ENCODE measurements at regions not wholly inside any gene's neighbourhood (a gene's known extent, or its start where the extent isn't known, plus 50 kb on each side); places are given as distances from the start of the nearest gene placed in this dataset.
A peak's percentile ranks its signal among the peaks of the same experiment; 100 is the strongest.
"Not testable (repeated sequence)": the region's sequence is repeated elsewhere in the genome, so short reads cannot be mapped to it uniquely, and the experiment has no call there.

DNA sequence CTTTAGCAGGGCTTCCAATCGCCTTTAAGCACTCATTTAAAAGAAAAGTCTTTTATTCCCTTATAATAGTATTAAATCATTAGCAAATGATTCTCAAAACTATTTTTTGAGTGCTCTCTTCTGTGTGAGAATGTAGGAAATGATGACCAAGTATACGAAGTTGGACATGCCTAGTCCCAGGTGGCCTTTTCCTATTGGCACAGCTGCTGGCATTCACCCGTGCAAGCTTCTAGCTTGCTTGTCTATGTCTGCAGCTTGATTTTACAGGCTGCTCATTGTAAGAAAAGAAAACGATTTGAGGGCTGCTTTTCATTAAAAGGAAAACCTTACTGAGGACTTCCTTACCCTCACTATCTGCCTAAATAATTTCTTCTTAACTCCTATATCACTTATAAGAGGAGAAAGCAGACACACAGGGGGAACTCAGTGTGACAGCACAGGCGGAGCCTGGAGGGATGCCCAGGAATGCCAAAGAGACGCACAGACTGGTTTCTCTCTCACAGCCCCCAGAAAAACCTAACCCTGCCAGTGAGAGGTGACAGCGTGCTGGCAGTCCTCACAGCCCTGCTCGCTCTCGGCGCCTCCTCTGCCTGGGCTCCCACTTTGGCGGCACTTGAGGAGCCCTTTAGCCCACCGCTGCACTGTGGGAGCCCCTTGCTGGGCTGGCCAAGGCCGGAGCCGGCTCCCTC is 102.7 kb upstream of the ETV6 start:
- not testable (repeated sequence) for H3K36me3 ChIP-seq (ENCODE audit: control insufficient read depth in 3 of 3, insufficient read depth in 3 of 3, low read length in 3 of 3); H3K27ac ChIP-seq (ENCODE audit: low read depth, low read length); H3K27me3 ChIP-seq (ENCODE audit: control insufficient read depth in 3 of 3, insufficient read depth in 3 of 3, low read length in 3 of 3); H3K4me1 ChIP-seq (ENCODE audit: control insufficient read depth in 3 of 3, insufficient read depth in 3 of 3, low read length in 3 of 3); H3K9me3 ChIP-seq (ENCODE audit: control insufficient read depth in 3 of 3, low read length in 3 of 3); H3K9ac ChIP-seq (ENCODE audit: low read depth in 1 of 3, low read length in 3 of 3)
- H3K4me3 ChIP-seq (ENCODE audit: low read length in 3 of 3): peak overlapping the region in 1 of 3 donors; percentile 59

DNA sequence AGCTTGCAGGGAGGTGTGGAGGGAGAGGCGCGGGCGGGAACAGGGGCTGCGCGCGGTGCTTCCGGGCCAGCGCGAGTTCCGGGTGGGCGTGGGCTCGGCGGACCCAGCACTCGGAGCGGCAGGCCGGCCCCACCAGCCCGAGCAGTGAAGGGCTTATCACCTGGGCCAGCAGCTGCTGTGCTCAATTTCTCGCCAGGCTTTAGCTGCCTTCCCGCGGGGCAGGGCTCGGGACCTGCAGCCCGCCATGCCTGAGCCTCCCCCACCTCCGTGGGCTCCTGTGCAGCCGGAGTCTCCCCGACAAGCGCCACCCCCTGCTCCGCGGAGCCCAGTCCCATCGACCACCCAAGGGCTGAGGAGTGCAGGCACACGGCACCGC is 102.2 kb upstream of the ETV6 start:
- not testable (repeated sequence) for H3K27ac ChIP-seq (ENCODE audit: low read depth, low read length); H3K4me1 ChIP-seq (ENCODE audit: control insufficient read depth in 3 of 3, insufficient read depth in 3 of 3, low read length in 3 of 3); H3K9me3 ChIP-seq (ENCODE audit: control insufficient read depth in 3 of 3, low read length in 3 of 3); H3K9ac ChIP-seq (ENCODE audit: low read depth in 1 of 3, low read length in 3 of 3); H3K36me3 ChIP-seq (ENCODE audit: control insufficient read depth in 3 of 3, insufficient read depth in 3 of 3, low read length in 3 of 3); H3K27me3 ChIP-seq (ENCODE audit: control insufficient read depth in 3 of 3, insufficient read depth in 3 of 3, low read length in 3 of 3)
- H3K4me3 ChIP-seq (ENCODE audit: low read length in 3 of 3): peak overlapping the region in 1 of 3 donors; percentile 59

DNA sequence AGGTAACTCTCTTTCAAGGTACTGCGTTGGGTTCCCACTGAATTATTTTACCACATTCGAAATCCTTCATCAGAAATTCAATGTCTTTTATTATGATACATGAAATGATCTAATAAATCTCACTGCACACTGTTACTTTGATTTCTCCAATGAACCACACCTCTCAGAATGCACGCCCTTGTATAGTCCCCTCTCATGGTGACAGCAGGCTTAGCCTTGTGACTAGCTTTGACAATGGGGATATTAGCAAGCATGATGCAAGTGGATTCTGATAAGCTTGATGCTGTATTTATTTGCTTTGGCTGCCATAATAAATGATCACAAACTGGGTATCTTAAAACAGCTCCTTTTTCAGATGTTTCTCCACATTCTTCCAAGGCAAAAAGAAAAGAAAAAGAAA is 100.4 kb upstream of the ETV6 start:
- Histone ChIP-seq H3K9me3 (ENCODE audit: control insufficient read depth in 3 of 3, low read length in 3 of 3) (no peaks in the 10 kb centered on the region), H3K4me3 (ENCODE audit: low read length in 3 of 3) (no peak overlapping the region), H3K36me3 (ENCODE audit: control insufficient read depth in 3 of 3, insufficient read depth in 3 of 3, low read length in 3 of 3) (no peaks in the 10 kb centered on the region), H3K4me1 (ENCODE audit: control insufficient read depth in 3 of 3, insufficient read depth in 3 of 3, low read length in 3 of 3) (peaks cover 0 to 3% (median 0%) of the 10 kb centered on the region in 3 donors), H3K27me3 (ENCODE audit: control insufficient read depth in 3 of 3, insufficient read depth in 3 of 3, low read length in 3 of 3) (peaks cover 0 to 2% (median 0%) of the 10 kb centered on the region in 3 donors), H3K9ac (ENCODE audit: low read depth in 1 of 3, low read length in 3 of 3) (no peak overlapping the region), H3K27ac (ENCODE audit: low read depth, low read length) (no peak overlapping the region)

GRCh38 chr12:11553871-11554533 is 95.5 kb upstream of the ETV6 start:
- Histone ChIP-seq H3K4me1 (ENCODE audit: control insufficient read depth in 3 of 3, insufficient read depth in 3 of 3, low read length in 3 of 3) (no peaks in the 10 kb centered on the region), H3K27ac (ENCODE audit: low read depth, low read length) (no peak overlapping the region), H3K9ac (ENCODE audit: low read depth in 1 of 3, low read length in 3 of 3) (no peak overlapping the region), H3K36me3 (ENCODE audit: control insufficient read depth in 3 of 3, insufficient read depth in 3 of 3, low read length in 3 of 3) (no peaks in the 10 kb centered on the region), H3K27me3 (ENCODE audit: control insufficient read depth in 3 of 3, insufficient read depth in 3 of 3, low read length in 3 of 3) (peaks cover 0 to 2% (median 0%) of the 10 kb centered on the region in 3 donors), H3K9me3 (ENCODE audit: control insufficient read depth in 3 of 3, low read length in 3 of 3) (no peaks in the 10 kb centered on the region), H3K4me3 (ENCODE audit: low read length in 3 of 3) (no peak overlapping the region)

- Histone ChIP-seq H3K36me3 (ENCODE audit: control insufficient read depth in 3 of 3, insufficient read depth in 3 of 3, low read length in 3 of 3) (no peaks in the 10 kb centered on the region), H3K4me3 (ENCODE audit: low read length in 3 of 3) (no peak overlapping the region), H3K27ac (ENCODE audit: low read depth, low read length) (no peak overlapping the region), H3K9me3 (ENCODE audit: control insufficient read depth in 3 of 3, low read length in 3 of 3) (no peaks in the 10 kb centered on the region), H3K27me3 (ENCODE audit: control insufficient read depth in 3 of 3, insufficient read depth in 3 of 3, low read length in 3 of 3) (peaks cover 0 to 2% (median 0%) of the 10 kb centered on the region in 3 donors), H3K9ac (ENCODE audit: low read depth in 1 of 3, low read length in 3 of 3) (no peak overlapping the region), H3K4me1 (ENCODE audit: control insufficient read depth in 3 of 3, insufficient read depth in 3 of 3, low read length in 3 of 3) (no peaks in the 10 kb centered on the region)
These were observed 94.3 kb upstream of the ETV6 start for GRCh38 chr12:11555195-11555594.

DNA sequence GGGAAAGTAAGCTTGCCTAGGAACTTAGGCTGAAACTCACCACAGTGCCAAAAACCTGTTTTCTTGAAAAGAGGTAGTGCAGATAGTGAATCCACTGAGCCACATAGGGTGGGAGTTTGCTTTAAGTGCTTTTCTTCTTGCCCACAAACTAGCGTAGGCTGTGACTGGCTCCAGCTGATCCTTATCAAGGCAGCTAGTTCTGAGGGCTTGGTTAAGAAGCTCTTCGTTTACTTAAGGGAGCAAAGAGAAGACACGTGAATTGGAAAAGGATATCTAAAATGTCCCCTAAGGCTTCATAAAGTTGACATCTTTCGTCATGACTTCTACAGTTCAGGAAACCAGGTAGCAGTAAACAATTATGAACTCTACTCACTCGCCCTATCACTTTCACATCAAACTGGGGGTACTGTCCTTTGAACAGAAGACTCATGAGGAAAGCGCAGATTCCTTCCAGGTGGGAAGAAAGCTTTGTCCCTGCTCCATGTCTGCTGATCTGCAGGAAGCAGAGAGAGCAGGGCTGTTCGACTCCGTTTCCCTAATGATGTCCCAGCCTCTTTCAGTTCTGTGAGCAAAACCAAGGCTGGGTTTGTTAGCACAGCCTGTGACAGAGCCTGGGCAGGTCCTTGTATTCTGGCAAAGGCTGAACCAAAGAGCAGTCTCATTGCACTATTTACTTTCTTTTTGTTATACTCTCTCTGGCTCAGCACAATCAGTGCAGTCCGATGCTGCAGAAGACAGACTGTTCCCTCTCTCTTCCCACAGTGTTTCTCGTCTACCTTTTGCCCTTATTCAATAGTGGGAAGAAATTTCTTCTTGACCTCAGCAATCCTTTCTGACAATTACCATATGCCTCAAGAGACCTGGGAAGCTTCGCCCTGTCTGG is 93.5 kb upstream of the ETV6 start:
- peaks cover 0 to 2% (median 0%) of the 10 kb centered on the region in 3 donors for H3K27me3 ChIP-seq (ENCODE audit: control insufficient read depth in 3 of 3, insufficient read depth in 3 of 3, low read length in 3 of 3)
- peak overlapping the region in 1 of 3 donors; percentile 7 for H3K4me3 ChIP-seq (ENCODE audit: low read length in 3 of 3)
- no peaks in the 10 kb centered on the region for H3K4me1 ChIP-seq (ENCODE audit: control insufficient read depth in 3 of 3, insufficient read depth in 3 of 3, low read length in 3 of 3)
- H3K36me3 ChIP-seq (ENCODE audit: control insufficient read depth in 3 of 3, insufficient read depth in 3 of 3, low read length in 3 of 3): no peaks in the 10 kb centered on the region
- H3K9ac ChIP-seq (ENCODE audit: low read depth in 1 of 3, low read length in 3 of 3): no peak overlapping the region
- no peak overlapping the region for H3K27ac ChIP-seq (ENCODE audit: low read depth, low read length)
- H3K9me3 ChIP-seq (ENCODE audit: control insufficient read depth in 3 of 3, low read length in 3 of 3): no peaks in the 10 kb centered on the region

GRCh38 chr12:11556682-11557081 is 92.8 kb upstream of the ETV6 start:
- no peaks in the 10 kb centered on the region for H3K9me3 ChIP-seq (ENCODE audit: control insufficient read depth in 3 of 3, low read length in 3 of 3)
- no peaks in the 10 kb centered on the region for H3K36me3 ChIP-seq (ENCODE audit: control insufficient read depth in 3 of 3, insufficient read depth in 3 of 3, low read length in 3 of 3)
- H3K9ac ChIP-seq (ENCODE audit: low read depth in 1 of 3, low read length in 3 of 3): no peak overlapping the region
- H3K4me1 ChIP-seq (ENCODE audit: control insufficient read depth in 3 of 3, insufficient read depth in 3 of 3, low read length in 3 of 3): no peaks in the 10 kb centered on the region
- no peak overlapping the region for H3K27ac ChIP-seq (ENCODE audit: low read depth, low read length)
- H3K27me3 ChIP-seq (ENCODE audit: control insufficient read depth in 3 of 3, insufficient read depth in 3 of 3, low read length in 3 of 3): peaks cover 0 to 2% (median 0%) of the 10 kb centered on the region in 3 donors
- no peak overlapping the region for H3K4me3 ChIP-seq (ENCODE audit: low read length in 3 of 3)

DNA sequence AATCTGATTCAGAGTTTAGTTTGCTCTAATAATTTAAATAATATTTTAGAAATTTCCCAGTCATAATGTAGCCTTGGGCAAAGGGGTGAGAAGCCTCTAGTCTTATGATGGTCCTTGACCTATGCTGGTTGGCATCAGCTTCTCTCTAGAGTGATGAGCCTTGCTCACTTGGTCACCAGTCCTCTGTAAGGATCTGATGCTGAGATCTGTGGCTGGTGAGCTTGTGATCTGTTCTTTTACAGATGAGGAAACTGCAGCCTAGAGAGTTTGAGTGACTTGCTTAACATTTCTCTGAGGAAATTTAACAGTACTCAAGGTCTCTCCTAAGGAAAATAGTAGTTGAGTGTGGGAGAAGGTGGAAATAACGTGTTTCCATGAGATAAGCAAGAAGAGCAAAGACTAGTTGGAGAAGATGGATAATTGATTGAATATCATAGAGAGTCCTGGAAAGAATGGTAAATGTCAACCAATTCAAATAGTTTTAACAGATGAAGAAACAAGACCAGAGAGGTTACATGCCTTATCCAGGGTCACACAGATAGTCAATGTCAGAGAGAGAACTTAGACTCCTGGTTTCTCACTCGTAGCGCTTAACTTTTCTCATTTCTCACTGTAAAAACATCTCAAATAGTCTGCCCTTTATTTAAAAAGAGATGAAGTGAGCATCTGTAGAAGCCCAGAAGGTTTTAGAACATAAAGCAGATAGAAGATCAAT is 89.7 kb upstream of the ETV6 start:
- Histone ChIP-seq H3K36me3 (ENCODE audit: control insufficient read depth in 3 of 3, insufficient read depth in 3 of 3, low read length in 3 of 3) (no peaks in the 10 kb centered on the region), H3K4me3 (ENCODE audit: low read length in 3 of 3) (no peak overlapping the region), H3K27ac (ENCODE audit: low read depth, low read length) (no peak overlapping the region), H3K27me3 (ENCODE audit: control insufficient read depth in 3 of 3, insufficient read depth in 3 of 3, low read length in 3 of 3) (no peaks in the 10 kb centered on the region), H3K9ac (ENCODE audit: low read depth in 1 of 3, low read length in 3 of 3) (no peak overlapping the region), H3K4me1 (ENCODE audit: control insufficient read depth in 3 of 3, insufficient read depth in 3 of 3, low read length in 3 of 3) (no peaks in the 10 kb centered on the region), H3K9me3 (ENCODE audit: control insufficient read depth in 3 of 3, low read length in 3 of 3) (no peaks in the 10 kb centered on the region)

DNA sequence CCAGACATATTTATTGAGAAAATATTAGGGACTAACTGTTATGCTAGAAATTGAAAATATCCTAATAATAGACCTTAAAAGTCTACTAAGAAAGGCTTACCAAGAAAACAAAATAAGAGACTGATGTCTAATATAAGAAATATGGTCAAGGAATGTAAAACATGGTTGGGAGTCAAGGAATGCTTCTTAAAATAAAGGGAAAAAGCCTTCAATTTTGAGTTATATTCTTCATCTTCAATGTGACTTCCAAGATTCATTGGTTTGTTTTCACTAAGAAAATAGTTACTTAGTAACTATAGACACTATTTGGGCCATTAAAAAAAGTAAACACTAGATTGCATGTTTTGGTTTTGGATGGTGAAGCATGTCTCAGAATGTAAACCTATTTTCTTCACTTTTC is 88.1 kb upstream of the ETV6 start:
- no peaks in the 10 kb centered on the region for H3K36me3 ChIP-seq (ENCODE audit: control insufficient read depth in 3 of 3, insufficient read depth in 3 of 3, low read length in 3 of 3)
- no peak overlapping the region for H3K4me3 ChIP-seq (ENCODE audit: low read length in 3 of 3)
- no peak overlapping the region for H3K9ac ChIP-seq (ENCODE audit: low read depth in 1 of 3, low read length in 3 of 3)
- no peaks in the 10 kb centered on the region for H3K4me1 ChIP-seq (ENCODE audit: control insufficient read depth in 3 of 3, insufficient read depth in 3 of 3, low read length in 3 of 3)
- no peaks in the 10 kb centered on the region for H3K9me3 ChIP-seq (ENCODE audit: control insufficient read depth in 3 of 3, low read length in 3 of 3)
- no peaks in the 10 kb centered on the region for H3K27me3 ChIP-seq (ENCODE audit: control insufficient read depth in 3 of 3, insufficient read depth in 3 of 3, low read length in 3 of 3)
- H3K27ac ChIP-seq (ENCODE audit: low read depth, low read length): no peak overlapping the region
